Activated T-helper 2 cell treated with anti-CD3 and anti-CD28 coated beads, Interferon-gamma antibody, Interleukin-2, Interleukin-4, amounts not matched to agents 10 μg/mL and 5 μg/mL and 100 μg/mL, durations not matched to agents 14 hours and 24 hours and 36 hours (primary cell): ENCODE measurements at regions not wholly inside any gene's neighbourhood (a gene's known extent, or its start where the extent isn't known, plus 50 kb on each side); places are given as distances from the start of the nearest gene placed in this dataset.
"Not testable (repeated sequence)": the region's sequence is repeated elsewhere in the genome, so short reads cannot be mapped to it uniquely, and the experiment has no call there.

ENCODE experiments used
- DNase-seq: peaks from one replicate; pipeline ENCODE4 v3.0.0; 2021; ENCODE audit warnings: low spot score
- H3K27ac Mint-ChIP-seq: one replicate; pipeline ENCODE4 v1.8.0; 2021; ENCODE audit warnings: mixed read lengths
- H3K27me3 Mint-ChIP-seq: one replicate; pipeline ENCODE4 v1.8.0; 2021; ENCODE audit warnings: low read depth, mixed read lengths
- H3K36me3 Mint-ChIP-seq: one replicate; pipeline ENCODE4 v1.8.0; 2021; ENCODE audit warnings: low read depth, mixed read lengths
- H3K4me1 Mint-ChIP-seq: one replicate; pipeline ENCODE4 v1.8.0; 2021; ENCODE audit warnings: low read depth, mixed read lengths
- H3K4me3 Mint-ChIP-seq: one replicate; pipeline ENCODE4 v1.8.0; 2021; ENCODE audit warnings: low read depth, mild to moderate bottlenecking, moderate library complexity, mixed read lengths
- H3K9me3 Mint-ChIP-seq: one replicate; pipeline ENCODE4 v1.8.0; 2021; ENCODE audit warnings: mixed read lengths
- intact Hi-C: fragments of 100-400 bp; cut with micrococcal nuclease; formaldehyde crosslinking; loops from one replicate; pipeline ENCODE4 v1.15.1; 2023

DNA sequence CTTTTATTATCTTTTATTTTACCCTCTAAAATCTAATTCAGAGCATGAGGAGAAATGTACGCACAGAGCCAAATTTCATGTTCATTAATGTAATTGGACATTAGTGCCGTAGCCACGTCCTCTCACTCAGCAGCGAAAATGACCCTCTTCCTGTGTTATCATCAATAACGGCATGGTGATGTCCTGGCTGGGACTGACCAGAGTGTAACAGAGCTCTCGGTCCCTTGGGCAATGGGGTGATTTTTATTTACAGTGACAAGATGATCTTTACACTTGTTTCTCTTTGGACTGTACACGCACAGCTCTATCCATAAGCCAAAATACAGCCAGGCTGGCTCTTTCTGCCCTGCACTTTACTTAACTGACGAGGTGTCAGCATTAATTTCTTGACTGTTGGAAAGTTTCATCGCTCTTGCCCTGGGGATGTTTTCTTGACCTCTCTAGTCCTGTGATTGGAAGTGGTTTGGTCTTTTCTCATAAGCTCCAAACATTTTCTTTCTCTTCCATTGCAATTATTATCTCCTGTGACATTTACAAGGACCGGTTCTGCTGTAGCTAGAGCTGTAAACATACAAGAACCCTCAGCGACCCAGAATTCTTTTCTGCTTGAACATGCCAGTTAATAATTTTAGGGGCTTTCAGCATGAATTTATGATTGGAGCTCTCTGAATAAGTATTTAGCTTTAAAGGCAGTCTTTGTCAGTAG, 308.0 kb upstream of the PIK3C3 start:
- Mint-ChIP-seq H3K4me1 (no peaks in the 10 kb centered on the region), H3K27me3 (no peaks in the 10 kb centered on the region), H3K9me3 (no peaks in the 10 kb centered on the region), H3K4me3 (no peak overlapping the region), H3K27ac (no peak overlapping the region), H3K36me3 (no peaks in the 10 kb centered on the region)
- intact Hi-C loops = no loop called here
- DNase-seq = no peak

DNA sequence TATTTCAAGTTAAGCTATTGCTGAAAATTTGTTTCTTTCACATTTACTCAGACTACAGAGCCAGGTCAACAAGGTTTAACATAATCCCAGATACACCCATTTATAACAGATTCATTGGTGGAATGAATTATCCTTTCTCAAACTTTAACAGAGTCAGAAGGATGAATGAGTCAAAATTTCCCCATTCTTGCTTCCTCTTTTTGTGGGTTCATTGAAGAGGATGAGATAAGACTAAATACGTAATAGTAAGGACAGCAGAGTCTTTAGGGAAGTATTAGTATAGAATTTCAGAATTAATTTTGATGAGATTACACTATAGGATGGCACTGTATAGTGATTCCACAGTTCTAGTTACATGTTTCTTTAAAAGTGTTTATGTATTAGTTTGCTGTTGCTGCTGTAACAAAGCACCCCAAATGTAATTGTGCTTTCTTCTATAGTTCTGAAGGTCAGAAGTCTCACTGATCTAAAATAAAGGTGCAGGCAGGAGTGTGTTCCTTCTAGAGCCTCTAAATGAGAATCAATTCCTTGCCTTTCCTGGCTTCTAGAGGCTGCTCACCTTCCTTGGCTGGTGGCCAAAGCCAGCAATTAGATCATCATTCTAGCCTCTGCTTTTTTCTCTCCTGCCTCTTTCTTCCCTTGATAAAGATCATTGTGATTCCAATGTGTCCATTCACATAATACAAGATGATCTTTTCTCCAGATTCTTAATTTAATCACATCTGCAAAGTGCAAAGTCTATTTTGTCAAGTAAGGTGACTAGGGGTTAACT, 309.3 kb upstream of the PIK3C3 start:
- Mint-ChIP-seq H3K4me1 (no peaks in the 10 kb centered on the region), H3K9me3 (no peaks in the 10 kb centered on the region), H3K27me3 (no peaks in the 10 kb centered on the region), H3K36me3 (no peaks in the 10 kb centered on the region), H3K27ac (no peak overlapping the region), H3K4me3 (no peak overlapping the region)
- intact Hi-C loops = no loop called here
- no peak for DNase-seq

DNA sequence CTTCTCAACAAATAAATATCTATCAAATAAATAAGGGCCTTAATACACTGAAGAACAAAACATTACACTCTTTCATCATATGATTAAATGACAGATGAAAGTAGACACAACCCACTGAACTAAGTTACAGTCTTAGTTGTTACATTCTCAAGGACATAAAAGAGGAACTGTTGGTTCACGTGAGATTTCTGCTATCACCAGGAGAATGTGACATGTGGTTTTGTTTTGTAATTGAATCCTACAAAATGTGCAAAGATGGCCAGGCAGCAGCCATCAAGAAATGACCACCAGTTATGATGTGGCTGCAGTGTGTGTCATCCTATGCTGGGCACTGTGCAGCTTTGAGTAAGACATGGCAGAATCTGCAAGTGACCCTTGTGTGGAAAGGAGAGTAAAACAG, 310.6 kb upstream of the PIK3C3 start:
- no peaks in the 10 kb centered on the region for H3K4me1 Mint-ChIP-seq
- DNase-seq = no peak
- H3K9me3 Mint-ChIP-seq = no peaks in the 10 kb centered on the region
- H3K36me3 Mint-ChIP-seq = no peaks in the 10 kb centered on the region
- no peak overlapping the region for H3K27ac Mint-ChIP-seq
- no peak overlapping the region for H3K4me3 Mint-ChIP-seq
- no peaks in the 10 kb centered on the region for H3K27me3 Mint-ChIP-seq
- intact Hi-C loops = no loop called here

DNA sequence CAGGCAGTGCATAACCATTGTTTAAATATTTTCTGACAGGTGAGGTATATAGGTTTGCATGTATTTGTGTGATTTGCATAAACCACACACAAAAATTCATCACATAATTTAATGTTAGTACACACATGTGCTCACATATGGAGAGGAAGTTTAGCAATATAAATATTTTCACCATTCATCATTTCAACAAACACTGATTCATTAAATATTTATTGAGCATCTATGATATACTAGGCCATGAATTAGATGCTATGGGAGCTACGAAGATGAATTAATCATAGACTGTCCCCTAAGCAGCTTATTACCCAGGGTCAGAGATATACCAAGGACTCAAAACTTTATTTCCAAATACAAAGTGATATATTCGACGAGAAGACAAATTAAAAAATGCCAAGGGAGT, 311.6 kb upstream of the PIK3C3 start:
- Mint-ChIP-seq H3K27me3 (no peaks in the 10 kb centered on the region), H3K27ac (no peak overlapping the region), H3K36me3 (no peaks in the 10 kb centered on the region), H3K4me3 (no peak overlapping the region), H3K9me3 (no peaks in the 10 kb centered on the region), H3K4me1 (no peaks in the 10 kb centered on the region)
- no peak for DNase-seq
- intact Hi-C loops = no loop called here

DNA sequence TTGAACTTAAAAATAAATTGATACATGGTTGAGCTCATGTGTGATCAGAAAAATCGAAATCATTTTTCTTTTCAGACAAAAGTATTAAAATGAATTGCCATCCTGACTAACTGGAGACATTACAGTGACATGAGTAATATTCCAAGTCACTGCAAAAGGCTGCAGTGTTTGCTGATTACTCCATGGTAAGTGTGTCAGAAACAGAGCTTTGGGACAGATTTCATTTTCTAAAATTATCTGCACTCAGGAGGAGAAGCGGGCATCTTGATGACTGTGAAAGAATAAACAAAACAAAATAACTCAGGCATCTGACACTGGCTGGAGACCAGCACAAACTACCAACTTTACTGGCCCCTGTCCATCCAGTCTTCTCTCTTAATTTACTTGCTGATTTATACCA, 312.3 kb upstream of the PIK3C3 start:
- no peaks in the 10 kb centered on the region for H3K4me1 Mint-ChIP-seq
- no peaks in the 10 kb centered on the region for H3K36me3 Mint-ChIP-seq
- H3K27ac Mint-ChIP-seq = no peak overlapping the region
- no peaks in the 10 kb centered on the region for H3K9me3 Mint-ChIP-seq
- intact Hi-C loops = no loop called here
- H3K4me3 Mint-ChIP-seq = no peak overlapping the region
- DNase-seq = no peak
- H3K27me3 Mint-ChIP-seq = no peaks in the 10 kb centered on the region

DNA sequence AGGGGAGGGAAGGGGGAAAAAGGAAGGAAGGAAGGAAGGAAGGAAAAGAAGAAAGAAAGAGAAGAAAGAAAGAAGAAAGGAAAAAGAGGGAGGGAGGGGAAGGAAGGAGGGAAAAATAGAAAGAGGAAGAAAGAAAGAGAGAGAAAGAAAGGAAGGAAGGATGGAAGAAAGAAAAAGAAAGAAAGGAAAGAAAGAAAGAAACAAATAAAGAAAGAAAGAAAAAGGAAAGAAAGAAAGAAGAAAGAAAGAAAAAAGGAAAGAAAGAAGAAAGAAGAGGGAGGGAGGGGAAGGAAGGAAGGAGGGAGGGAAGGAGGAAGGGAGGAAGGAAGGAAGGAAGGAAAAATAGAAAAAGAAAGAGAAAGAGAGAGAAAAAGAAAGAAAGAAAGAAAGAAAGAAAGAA, 315.8 kb upstream of the PIK3C3 start:
- Mint-ChIP-seq H3K36me3 (no peaks in the 10 kb centered on the region), H3K27me3 (no peaks in the 10 kb centered on the region), H3K27ac (no peak overlapping the region), H3K4me3 (no peak overlapping the region), H3K4me1 (no peaks in the 10 kb centered on the region), H3K9me3 (no peaks in the 10 kb centered on the region)
- DNase-seq = no peak
- intact Hi-C loops = no loop called here

DNA sequence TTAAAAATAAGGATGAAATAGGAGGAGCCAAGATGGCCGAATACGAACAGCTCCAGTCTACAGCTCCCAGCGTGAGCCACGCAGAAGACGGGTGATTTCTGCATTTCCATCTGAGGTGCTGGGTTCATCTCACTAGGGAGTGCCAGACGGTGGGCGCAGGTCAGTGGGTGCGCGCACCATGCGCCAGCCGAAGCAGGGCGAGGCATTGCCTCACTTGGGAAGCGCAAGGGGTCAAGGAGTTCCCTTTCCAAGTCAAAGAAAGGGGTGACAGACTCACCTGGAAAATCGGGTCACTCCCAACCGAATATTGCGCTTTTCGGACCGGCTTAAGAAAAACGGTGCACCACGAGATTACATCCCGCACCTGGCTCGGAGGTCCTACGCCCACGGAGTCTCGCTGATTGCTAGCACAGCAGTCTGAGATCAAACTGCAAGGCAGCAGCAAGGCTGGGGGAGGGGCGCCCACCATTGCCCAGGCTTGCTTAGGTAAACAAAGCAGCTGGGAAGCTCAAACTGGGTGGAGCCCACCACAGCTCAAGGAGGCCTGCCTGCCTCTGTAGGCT, 323.2 kb upstream of the PIK3C3 start:
- not testable (repeated sequence) for H3K27me3 Mint-ChIP-seq

DNA sequence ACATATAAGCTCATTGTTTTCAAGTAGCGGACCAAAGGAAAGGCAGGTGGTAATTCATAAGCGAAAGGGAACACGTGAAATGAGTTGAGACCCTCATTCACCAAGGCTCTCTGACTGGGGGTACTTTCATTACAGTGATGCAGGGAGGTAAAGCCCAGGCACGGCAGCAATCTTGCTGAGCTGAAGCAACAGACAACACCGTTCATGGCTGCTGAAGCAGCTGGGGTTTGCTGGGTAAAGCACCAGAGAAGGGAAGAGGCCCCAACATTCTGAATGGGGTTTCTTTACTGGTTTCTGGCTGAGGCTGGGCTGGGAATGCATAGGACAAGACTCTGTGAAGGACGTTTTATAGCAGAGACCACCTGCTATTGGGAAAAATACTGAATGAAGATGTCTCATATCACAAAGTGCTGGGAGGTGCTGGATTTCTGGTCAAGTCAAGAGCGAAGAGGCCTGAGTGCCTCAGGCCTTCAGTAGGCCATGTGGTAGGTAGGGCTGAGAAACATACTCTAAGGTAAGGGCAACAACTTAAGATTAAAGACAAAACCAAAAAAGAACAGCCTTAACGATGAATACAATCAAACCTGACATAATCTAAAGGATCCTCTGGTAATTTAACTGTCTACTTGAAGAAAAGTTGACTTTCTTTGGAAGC, 324.7 kb upstream of the PIK3C3 start:
- DNase-seq = no peak
- H3K27me3 Mint-ChIP-seq = no peaks in the 10 kb centered on the region
- H3K36me3 Mint-ChIP-seq = no peaks in the 10 kb centered on the region
- peaks cover 11% of the 10 kb centered on the region for H3K9me3 Mint-ChIP-seq
- H3K4me1 Mint-ChIP-seq = no peaks in the 10 kb centered on the region
- no peak overlapping the region for H3K4me3 Mint-ChIP-seq
- intact Hi-C loops = no loop called here
- H3K27ac Mint-ChIP-seq = no peak overlapping the region

More for the DNA sequence above, 323.2 kb upstream of the PIK3C3 start:
- H3K4me3 Mint-ChIP-seq, DNase-seq, H3K4me1 Mint-ChIP-seq, H3K36me3 Mint-ChIP-seq, intact Hi-C loops, H3K27ac Mint-ChIP-seq: not testable (repeated sequence)
- peaks cover 11% of the 10 kb centered on the region for H3K9me3 Mint-ChIP-seq

DNA sequence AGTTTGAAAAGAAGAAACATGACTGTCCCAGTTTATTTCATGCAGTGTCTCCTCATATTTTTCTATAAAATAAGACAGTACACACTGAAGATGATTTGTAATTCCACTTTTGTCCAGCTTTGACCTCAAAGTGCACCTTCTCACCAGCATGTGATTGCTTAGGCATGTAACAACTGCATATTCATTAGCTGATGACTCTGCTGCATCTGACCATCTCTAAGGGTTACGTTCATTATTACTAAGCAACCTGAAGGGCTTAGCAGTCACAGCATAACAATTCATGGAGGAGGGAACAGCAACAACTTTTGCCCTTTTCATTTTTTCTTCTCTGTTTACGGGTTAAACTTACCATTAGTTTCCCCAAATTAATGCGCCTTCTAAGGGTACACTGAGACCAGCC, 330.6 kb upstream of the PIK3C3 start:
- intact Hi-C loops = no loop called here
- DNase-seq = no peak
- Mint-ChIP-seq H3K4me3 (no peak overlapping the region), H3K9me3 (no peaks in the 10 kb centered on the region), H3K27ac (no peak overlapping the region), H3K36me3 (no peaks in the 10 kb centered on the region), H3K27me3 (no peaks in the 10 kb centered on the region), H3K4me1 (no peaks in the 10 kb centered on the region)

DNA sequence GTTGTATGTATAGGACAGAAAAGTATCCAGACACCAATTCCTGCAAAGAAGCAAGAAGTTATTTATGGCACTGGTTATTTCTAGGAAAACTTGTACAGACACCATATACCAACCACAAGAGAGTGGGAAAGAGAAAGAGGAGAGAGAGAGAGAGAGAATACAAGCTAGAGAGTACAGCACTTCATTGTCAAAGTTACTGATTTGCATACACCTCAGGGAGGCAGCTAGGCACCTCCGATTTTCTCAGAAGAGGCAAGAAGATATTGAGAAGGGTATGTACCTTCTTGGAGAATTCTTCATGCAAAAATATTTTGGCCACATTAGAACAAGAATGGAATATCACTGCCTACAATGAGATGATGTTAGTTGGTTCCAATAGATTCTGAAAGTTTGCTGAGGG, 333.9 kb upstream of the PIK3C3 start:
- no peak for DNase-seq
- no peaks in the 10 kb centered on the region for H3K4me1 Mint-ChIP-seq
- H3K36me3 Mint-ChIP-seq = no peaks in the 10 kb centered on the region
- intact Hi-C loops = no loop called here
- H3K27ac Mint-ChIP-seq = no peak overlapping the region
- H3K4me3 Mint-ChIP-seq = no peak overlapping the region
- H3K27me3 Mint-ChIP-seq = no peaks in the 10 kb centered on the region
- H3K9me3 Mint-ChIP-seq = no peaks in the 10 kb centered on the region

DNA sequence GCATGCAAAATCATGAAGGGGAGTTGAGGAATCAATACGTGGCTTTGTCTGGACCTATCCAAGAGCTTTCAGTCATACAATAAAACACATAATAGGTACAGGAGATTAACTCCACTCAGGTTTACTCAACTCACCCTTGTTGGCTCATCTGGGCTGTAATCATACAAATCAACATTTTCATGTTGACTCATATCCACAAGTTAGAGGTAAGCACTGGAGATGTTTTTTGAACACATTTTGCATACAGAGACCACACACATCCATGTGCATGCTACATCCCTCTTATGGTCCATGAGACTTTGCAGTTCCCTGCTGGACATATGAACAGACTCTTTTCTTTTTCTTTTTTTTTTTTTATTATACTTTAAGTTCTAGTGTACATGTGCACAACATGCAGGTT, 336.9 kb upstream of the PIK3C3 start:
- Mint-ChIP-seq H3K4me1 (no peaks in the 10 kb centered on the region), H3K36me3 (no peaks in the 10 kb centered on the region), H3K27me3 (no peaks in the 10 kb centered on the region), H3K4me3 (no peak overlapping the region), H3K27ac (no peak overlapping the region), H3K9me3 (no peaks in the 10 kb centered on the region)
- DNase-seq = no peak
- intact Hi-C loops = no loop called here

DNA sequence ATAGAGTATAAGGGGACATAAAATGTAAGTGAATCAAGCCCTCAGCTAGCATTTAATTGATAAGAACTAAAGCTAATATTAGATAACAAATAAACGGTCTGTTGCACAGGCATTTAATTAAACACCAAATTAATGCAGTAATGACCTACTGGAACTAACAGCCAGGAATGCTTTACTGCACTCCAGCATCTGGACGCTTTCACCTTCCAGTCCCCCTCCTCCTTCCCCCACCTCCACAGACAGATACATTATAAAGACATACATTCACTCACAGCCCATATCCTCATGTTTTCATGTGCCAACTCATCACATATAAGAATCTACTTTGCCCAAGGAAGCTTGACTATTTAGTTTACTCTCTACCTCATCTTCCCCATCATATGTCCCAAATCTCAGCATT, 337.4 kb upstream of the PIK3C3 start:
- H3K27ac Mint-ChIP-seq = no peak overlapping the region
- H3K36me3 Mint-ChIP-seq = no peaks in the 10 kb centered on the region
- intact Hi-C loops = no loop called here
- no peaks in the 10 kb centered on the region for H3K27me3 Mint-ChIP-seq
- DNase-seq = no peak
- H3K4me3 Mint-ChIP-seq = no peak overlapping the region
- no peaks in the 10 kb centered on the region for H3K9me3 Mint-ChIP-seq
- no peaks in the 10 kb centered on the region for H3K4me1 Mint-ChIP-seq

DNA sequence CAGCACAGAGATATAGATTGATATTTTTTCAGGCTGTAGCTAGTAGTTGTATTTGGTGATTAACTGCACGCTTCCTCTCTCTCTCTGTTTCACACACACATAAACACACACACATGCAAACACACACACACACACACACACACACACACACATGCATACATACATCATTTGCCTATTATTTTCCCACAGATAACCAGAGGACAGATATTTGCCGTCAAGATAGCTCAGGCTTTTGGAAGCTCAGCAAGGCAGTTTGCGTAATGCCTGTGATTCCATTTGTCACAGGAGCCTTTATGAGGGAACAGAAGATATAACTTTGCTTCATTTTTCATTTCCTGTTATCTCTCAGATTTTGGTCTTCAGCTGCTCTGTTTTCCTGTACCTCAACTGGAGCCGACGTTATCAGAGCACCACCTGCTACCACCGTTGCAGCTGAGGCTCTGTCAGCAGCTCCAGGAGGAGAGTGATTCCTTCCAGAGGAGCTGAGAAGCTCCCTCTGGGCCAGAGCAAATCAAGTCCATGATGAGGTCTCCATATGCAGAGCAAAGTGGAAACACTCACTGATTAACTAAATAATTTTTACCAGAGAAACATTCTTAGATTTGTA, 341.9 kb upstream of the PIK3C3 start:
- intact Hi-C loops = no loop called here
- H3K27ac Mint-ChIP-seq = no peak overlapping the region

More for the DNA sequence above, 341.9 kb upstream of the PIK3C3 start:
- no peak for DNase-seq
- H3K9me3 Mint-ChIP-seq = peaks cover 11% of the 10 kb centered on the region
- no peaks in the 10 kb centered on the region for H3K4me1 Mint-ChIP-seq
- H3K36me3 Mint-ChIP-seq = no peaks in the 10 kb centered on the region
- no peaks in the 10 kb centered on the region for H3K27me3 Mint-ChIP-seq
- H3K4me3 Mint-ChIP-seq = no peak overlapping the region
